GM21381 (cell line): ENCODE measurements at regions not wholly inside any gene's neighbourhood (a gene's known extent, or its start where the extent isn't known, plus 50 kb on each side); places are given as distances from the start of the nearest gene placed in this dataset.
A peak's percentile ranks its signal among the peaks of the same experiment; 100 is the strongest.
"Not testable (repeated sequence)": the region's sequence is repeated elsewhere in the genome, so short reads cannot be mapped to it uniquely, and the experiment has no call there.

ENCODE experiments used
- ATAC-seq: cut with Tn5 transposase; IDR thresholded peaks from one replicate; pipeline ENCODE4 v1.9.1; 2021; ENCODE audit warnings: mild to moderate bottlenecking, moderate library complexity; ENCODE audit not compliant: unreplicated experiment

GRCh38 chr7:15057272-15057671, 154.7 kb upstream of the DGKB start:
- ATAC-seq = no peak

- not testable (repeated sequence) for ATAC-seq
Measured at GRCh38 chr7:15054304-15054703, 151.8 kb upstream of the DGKB start.

- ATAC-seq = no peak
Measured at GRCh38 chr7:15049157-15049556, 146.6 kb upstream of the DGKB start.

DNA sequence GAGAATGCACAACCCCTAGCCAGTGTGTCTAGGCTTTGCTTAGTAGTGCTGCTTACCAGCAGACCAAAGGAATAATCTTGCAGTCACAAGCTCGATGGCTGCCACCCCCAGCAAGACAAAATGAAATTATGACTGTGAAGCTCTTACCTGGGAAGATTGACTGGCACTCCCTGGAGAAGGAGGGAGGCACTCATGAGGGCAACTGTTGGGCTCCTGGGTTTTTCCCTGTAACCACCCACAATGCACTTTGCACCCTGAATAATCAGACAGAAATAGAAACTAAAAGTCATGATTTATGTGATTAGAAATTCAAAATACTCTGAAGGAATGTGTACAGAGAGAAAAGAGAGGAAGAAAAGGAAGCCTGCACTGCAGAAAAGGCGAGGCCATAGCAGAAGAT, 144.3 kb upstream of the DGKB start:
- no peak for ATAC-seq

GRCh38 chr7:15043931-15044330, 141.4 kb upstream of the DGKB start:
- ATAC-seq = no peak

- no peak for ATAC-seq
Measured at GRCh38 chr7:15042285-15043065, 139.9 kb upstream of the DGKB start.

- ATAC-seq = no peak
Measured at GRCh38 chr7:15041226-15041625, 138.7 kb upstream of the DGKB start.

DNA sequence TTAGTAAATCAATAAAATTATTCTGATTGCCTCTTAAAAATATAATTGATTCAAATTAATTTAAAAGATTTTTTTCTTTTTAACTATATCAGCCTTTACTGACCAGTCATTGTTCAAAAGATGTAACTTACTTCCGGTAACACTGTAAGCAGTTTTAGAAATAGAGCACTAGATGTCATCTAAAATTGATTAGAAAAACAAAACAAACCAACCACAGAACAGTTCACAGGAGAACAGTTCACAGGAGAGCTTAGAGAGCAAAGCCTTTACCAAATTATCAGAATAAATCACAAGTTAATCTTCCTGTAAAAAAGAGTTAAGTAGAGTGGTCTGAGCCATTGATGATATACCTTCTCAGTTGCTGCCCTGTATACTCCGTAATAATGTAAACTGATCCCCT, 133.3 kb upstream of the DGKB start:
- ATAC-seq = no peak

- no peak for ATAC-seq
Measured at GRCh38 chr7:15033039-15033438, 130.5 kb upstream of the DGKB start.

DNA sequence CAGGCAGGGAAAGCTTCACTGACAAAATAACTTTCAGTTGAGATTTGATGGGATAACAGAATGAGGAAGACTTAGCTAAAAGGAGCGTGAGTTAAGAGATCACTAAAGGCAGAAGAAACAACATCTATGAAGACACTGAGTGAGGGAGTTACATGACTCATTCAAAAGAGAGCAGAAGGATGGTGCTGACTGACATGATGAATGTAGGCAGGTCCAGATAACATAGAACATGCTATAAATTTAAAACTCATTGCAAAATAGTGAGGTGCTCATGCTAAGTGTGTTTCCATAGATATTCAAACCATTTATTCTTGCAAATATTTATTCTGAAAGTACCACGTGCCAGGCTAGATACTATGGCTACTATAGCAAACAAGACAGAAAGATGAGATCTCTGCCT, 116.4 kb upstream of the DGKB start:
- ATAC-seq = no peak

GRCh38 chr7:15016766-15017165, 114.2 kb upstream of the DGKB start:
- no peak for ATAC-seq

DNA sequence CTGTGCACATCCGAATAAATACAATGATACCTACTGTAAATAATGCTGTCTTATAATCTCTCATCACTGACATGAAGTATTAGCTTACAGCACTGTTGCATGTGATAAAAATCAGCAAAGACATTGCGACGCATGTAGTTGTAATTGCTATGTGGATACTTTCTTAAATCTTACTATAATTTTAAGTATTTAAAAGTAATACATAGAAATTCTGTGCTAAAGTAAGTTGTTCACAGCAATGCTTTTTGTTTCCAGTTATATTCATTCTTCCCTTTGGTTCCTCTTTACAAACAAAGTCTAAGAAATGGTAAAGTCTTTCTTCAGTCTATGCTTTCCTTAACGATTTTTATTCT, 113.7 kb upstream of the DGKB start:
- ATAC-seq = no peak

- peak; percentile 95 for ATAC-seq
Measured at GRCh38 chr7:15015545-15016314, 113.2 kb upstream of the DGKB start.

DNA sequence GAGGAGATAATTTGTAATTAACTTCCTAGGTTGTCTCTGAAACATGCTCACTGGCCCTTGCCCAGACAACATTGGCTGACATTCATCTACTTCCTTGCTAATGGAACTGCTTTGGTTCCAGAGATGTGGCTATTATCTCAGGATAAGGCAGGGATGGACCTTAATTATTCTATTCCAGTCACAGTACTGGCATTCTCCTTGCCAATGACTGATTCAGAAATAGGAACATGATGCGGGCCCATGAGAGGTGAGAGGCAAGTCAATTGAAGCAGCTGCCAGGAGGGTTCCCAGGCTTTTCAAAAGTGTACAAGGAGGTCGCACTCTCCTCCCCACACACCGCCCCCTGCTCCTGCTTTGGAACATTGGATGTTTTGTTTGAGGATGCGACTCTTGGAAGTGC, 109.6 kb upstream of the DGKB start:
- no peak for ATAC-seq

DNA sequence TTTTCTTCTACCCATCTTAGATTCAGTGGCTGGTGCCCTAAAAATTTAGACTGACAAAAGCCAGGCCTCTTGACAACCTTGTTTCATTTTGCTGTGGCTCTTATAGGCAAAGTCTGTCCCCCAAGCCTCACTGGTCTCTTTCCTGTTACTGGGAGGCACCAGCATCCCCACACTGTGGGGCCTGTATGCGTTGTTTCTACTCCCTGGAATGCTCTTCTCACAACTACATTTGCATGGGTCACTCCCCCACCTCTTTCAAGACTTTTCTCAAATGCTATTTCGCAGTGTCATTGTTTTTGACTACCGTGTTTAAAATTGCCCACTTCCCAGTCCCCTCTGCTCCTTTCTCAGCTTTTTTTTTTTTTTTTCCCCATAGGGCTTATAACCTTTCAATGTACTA, 108.7 kb upstream of the DGKB start:
- no peak for ATAC-seq

- no peak for ATAC-seq
Measured at GRCh38 chr7:15007507-15007906, 105.0 kb upstream of the DGKB start.

GRCh38 chr7:15005672-15006071, 103.1 kb upstream of the DGKB start:
- ATAC-seq = no peak

DNA sequence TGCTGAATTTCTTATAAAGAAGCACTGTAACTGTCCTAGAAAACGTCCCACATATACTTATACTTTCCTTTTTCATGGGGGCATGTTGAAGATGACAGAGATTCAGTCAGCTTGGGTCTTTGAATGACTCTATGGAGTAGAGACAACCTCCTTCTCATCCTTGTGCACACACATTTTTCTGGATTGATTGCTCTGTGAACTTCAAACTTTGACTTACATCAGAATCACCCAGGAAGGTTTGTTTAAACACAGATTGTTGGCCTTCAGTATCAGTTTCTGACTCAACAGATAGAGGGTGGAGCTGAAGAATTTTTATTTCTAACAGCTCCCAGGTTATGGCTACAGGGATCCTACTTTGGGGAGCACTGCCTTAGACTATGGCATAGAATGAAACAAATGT, 97.6 kb upstream of the DGKB start:
- no peak for ATAC-seq

DNA sequence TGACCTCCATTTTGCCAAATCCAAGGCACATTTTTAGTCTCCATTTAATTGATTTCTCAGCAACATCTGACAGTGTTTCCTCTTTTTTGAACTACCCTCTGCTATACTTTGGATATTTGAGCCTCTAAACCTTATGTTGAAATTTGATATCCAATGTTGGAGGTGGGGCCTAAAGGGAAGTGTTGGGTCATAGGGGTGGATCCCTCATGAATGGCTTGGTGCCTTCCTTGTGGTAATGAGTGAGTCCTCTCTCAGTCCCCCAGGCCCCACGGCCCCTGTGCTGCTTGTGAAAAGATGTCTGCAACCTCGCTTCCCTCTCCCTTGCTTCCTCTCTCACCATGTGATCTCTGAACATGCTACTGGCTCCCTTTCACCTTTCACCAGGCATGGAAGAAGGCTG, 96.8 kb upstream of the DGKB start:
- ATAC-seq = no peak

DNA sequence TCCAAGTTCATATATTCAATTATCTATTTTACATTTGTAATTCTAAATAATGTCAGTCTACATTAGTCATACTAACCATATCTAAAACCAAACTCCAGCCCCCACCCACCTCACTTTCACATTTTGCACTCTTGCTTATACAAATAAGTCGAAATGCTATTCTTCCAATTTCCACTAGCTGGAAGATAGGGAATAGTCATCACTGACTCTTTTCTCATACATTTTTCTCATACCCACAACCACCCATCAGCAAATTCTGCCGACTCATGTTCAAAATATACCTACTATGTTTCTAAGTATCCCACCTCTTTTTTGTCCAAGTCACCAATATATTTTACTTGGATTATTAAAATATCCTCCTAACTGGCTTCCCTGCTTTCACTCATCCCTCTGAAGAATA, 93.2 kb upstream of the DGKB start:
- ATAC-seq = no peak

DNA sequence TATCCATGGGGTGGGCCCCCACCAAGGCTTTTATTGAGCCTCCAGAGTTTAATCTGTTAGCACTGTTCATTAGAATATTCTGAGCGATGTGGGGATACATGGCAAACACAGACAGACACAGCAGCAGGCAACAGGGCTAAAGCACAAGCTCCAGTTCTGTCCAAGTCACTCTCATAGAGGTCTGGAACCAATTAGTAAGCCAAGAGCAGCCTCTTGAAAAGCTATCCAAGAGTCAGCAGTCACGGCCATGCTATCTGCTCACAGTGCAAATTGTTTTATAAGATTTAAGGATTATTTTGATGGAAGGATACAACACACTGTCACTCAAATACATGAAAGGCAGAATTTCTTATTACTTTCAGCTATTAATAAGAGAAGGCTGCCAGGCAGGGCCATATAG, 86.4 kb upstream of the DGKB start:
- no peak for ATAC-seq

DNA sequence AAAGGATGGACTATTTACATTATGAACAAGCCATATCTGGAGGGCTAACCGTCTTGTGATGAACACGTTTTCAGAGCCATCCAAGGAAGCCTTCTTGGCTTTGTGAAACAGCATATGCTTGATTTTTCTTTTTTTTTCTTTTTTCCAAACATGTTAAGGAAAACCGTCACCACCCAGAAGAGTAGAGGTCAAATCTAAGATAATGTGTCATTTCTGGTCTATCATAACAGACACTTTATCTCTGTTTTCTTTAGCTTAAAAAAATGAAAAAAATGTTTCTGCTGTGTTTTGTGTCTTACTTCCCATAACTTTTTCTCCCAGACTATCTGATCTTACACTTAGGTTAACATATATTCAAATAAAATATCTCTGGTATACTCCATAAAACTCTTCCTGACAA, 76.1 kb upstream of the DGKB start:
- no peak for ATAC-seq

GRCh38 chr7:14974688-14975087, 72.1 kb upstream of the DGKB start:
- ATAC-seq = no peak
